Hindlimb muscle (tissue), 1 donor: ENCODE measurements at regions not wholly inside any gene's neighbourhood (a gene's known extent, or its start where the extent isn't known, plus 50 kb on each side); places are given as distances from the start of the nearest gene placed in this dataset.
"Not testable (repeated sequence)": the region's sequence is repeated elsewhere in the genome, so short reads cannot be mapped to it uniquely, and the experiment has no call there.

Experiments
- DNase-seq: peaks from one replicate; pipeline ENCODE4 v3.0.0-alpha.2; 2013

GRCh38 chr13:50531917-50532899 is 311.3 kb downstream of the DLEU7 start:
- no peak for DNase-seq

GRCh38 chr13:50535050-50535449 is 308.4 kb downstream of the DLEU7 start:
- DNase-seq, result no peak

- no peak for DNase-seq
Measured at GRCh38 chr13:50537029-50537428, 306.5 kb downstream of the DLEU7 start.

- DNase-seq, result no peak
Measured at GRCh38 chr13:50539791-50540530, 303.5 kb downstream of the DLEU7 start.

GRCh38 chr13:50543141-50543540 is 300.4 kb downstream of the DLEU7 start:
- DNase-seq, result no peak

DNA sequence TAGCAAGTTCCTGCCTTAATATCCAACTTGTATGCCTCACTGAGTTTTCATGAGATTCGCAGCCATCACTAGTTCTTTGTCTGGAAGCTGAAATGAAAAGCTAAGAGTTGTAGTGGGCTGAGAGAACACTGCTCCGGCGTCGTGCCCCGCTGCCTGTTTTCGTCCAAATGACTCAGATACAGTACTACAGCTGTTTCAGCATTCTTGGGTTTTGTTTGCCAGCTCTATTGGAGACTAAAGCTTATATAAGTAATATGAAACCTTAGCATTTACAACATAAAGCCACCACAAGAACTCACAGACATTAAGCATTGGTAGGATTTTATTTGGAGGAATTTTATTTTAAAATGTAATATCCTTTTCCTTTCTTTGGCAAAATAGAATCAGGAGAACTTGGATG is 299.7 kb downstream of the DLEU7 start:
- DNase-seq, result peak; percentile 81

GRCh38 chr13:50544211-50544610 is 299.3 kb downstream of the DLEU7 start:
- no peak for DNase-seq

- DNase-seq, result not testable (repeated sequence)
Measured at GRCh38 chr13:50547175-50547574, 296.3 kb downstream of the DLEU7 start.

DNA sequence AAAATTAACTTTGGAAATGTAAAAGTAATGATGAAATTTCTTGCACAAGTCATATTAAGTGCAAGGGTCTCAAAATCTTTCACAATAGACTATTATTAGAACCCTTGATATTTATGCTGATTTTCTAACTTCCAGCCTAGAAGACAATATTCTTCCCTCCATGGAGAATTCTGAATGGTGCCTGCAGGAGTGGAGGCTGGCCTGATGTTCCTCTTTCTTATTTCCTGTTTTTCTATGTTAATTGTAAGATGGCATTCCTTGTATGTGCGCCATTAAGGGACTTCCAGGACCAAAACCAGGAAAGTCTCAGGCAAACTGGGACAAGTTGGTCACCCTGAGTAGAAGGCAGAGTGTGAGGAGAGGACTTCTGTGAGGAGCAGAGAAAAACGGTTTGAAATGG is 294.9 kb downstream of the DLEU7 start:
- DNase-seq, result no peak

DNA sequence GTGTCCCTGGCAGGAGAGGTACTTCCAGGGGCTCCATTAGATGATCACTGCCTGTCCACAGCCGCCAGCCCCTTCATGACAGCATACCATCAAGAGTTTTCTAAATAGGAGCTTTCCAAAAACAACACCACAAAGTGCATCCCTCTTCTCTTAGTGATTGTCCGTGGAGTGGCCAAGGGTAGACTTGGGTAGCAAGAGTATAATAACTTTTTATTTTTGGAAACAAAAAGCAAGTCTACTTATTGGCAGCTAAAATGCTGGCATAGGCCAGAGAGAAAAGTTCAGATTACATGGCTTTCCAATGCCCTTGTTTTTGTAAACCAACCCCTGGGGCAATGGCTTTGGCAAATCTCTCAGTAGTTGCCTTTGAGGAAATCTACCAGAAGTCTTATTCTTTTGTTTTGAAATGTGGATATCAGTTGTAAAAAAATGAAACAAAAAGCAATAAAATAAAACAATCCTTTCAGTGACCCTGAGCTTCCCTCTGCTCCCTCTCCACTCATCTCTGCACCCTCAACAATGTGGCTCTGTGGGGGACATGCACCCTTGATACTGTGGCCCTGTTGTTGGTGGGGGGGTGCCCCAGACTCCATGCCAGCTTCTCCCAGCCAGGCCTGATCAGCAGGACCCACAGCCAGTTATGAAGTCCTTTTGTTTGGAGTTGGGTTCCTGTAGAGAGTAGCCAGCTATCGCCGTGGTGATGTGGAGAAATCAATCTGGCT is 294.1 kb downstream of the DLEU7 start:
- no peak for DNase-seq

DNA sequence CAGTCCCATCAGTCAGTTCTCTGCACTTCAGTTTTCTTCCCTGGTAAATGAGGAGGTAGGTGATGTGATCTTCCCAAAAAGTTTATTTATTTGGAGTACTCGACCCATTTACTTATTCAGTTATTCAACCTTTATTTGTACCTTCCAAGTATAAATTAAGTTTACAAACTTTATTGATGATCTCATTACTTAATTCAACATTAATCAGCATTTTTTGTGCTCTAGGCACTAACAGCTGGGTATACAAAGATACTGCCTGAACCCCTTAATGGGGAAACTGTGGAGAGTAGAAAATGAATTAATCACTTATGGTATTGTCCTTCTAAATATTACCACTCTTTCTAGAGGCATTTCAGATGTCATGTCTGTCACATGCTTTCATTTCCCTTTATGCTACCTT is 293.3 kb downstream of the DLEU7 start:
- DNase-seq, result no peak

- no peak for DNase-seq
Measured at GRCh38 chr13:50552424-50552966, 291.0 kb downstream of the DLEU7 start.

DNA sequence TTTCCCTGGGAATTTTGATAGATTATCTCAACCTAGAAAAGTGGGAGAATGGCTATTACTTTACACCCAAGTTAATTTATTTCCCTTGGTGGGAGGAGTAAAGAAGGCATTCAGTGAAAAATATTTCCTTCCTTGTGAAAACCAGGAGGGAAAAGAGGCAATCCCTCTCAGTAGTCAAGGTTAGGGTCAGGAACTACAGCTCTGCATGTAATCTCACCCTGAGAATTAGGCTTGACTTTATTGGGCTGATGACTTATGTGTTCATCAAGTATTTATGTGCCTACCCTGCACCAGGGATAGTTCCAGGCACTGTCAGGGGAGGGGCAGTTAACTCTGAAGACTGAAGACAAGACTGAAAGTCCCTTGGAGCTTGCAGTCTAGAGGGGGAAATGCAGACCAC is 281.8 kb downstream of the DLEU7 start:
- no peak for DNase-seq

DNA sequence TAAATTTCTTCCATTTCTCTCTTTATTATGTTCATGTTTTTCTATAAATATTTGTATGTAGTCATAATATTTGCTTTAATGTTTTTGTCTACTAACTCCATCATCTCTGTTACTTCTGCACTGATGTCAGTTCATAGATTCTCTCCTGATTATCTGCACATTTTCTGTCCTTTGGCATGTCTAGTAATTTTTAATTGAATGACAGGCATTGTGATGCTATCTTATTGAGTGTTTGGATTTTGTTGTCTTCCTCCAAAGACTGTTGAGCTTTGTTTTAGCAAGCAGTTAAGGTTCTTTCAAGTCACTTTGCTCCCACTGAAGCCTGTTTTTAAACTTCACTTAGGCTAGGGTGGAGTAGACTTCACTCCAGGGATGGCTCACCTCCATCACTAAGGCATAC is 276.8 kb downstream of the DLEU7 start:
- DNase-seq, result no peak

DNA sequence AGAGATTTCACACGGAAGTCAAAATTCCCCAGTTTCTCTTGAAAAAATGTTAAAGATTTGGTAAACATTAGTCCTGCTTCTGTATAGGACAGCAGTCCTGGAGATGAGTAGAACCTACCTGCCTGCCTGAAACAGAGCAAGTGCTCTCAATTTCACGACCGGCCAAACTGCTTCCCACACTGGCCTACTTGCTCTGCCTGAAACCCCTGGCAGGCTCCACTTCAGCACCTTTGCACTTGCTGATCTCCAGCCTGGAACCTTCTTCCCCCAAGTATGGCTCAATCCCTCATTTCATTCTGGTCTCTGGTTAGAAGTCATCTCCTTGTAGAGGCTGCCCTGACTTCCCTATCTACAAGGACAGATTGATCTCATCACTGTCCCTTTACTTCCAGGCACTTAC is 271.4 kb downstream of the DLEU7 start:
- DNase-seq, result no peak

DNA sequence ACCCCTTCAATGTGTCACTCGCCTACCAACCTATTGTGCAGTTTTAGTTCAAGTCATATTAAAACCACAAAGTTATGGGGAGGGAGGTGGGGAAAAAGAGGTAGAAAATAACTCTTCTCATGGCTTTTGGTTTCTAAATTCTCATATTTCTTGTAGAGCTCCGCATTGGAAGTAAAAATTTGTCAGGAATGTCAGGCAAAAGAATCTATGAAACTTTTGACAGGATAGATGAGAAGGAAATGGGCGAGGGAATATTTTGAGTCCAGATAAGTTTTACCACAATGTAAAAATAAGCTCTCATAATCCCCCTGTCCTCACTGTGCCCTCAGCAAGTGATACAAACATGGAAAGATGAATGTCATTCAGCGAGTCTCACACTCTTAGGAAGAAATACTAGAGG is 270.4 kb downstream of the DLEU7 start:
- DNase-seq, result no peak

- no peak for DNase-seq
Measured at GRCh38 chr13:50574731-50575130, 268.8 kb downstream of the DLEU7 start.

- no peak for DNase-seq
Measured at GRCh38 chr13:50575138-50575537, 268.4 kb downstream of the DLEU7 start.

DNA sequence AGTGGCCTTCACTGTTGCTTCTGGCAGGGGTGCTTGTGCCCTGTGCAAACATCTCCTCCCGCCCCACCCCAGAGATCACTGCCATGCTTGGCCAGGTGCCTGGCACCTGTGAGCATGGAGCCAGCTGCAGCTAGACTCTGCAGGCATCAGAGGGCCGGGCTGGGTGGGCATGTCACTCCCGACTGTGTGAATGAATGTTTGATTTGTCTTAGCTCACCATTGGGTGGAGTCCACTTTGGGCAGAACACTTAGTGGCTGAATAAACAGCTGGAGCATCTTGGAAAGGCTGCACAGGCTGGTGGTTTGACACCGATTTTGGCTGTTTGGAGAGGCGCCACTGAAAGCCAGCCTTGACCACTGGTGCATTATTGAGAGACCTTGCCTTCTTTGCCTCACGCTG is 267.3 kb downstream of the DLEU7 start:
- no peak for DNase-seq

DNA sequence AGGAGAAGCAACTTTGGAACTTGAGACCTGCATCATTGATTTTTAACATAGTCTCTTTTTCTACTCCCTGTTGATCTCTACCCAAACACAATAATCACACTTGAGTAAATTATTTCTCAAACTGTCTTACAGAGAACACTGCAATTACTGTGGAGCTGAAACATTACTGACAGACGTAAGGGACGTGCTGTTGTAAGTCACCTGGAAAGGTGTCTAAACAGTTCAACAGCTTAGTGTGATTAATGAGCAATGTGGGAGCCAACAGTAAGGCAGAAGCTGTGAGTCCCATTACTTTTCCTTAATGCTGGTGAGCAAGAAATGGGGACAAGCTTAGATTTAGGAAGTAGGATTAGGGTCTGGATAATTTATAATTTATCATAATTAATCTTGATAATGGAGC is 265.7 kb downstream of the DLEU7 start:
- DNase-seq, result no peak

- DNase-seq, result no peak
Measured at GRCh38 chr13:50580684-50581305, 262.7 kb downstream of the DLEU7 start.

DNA sequence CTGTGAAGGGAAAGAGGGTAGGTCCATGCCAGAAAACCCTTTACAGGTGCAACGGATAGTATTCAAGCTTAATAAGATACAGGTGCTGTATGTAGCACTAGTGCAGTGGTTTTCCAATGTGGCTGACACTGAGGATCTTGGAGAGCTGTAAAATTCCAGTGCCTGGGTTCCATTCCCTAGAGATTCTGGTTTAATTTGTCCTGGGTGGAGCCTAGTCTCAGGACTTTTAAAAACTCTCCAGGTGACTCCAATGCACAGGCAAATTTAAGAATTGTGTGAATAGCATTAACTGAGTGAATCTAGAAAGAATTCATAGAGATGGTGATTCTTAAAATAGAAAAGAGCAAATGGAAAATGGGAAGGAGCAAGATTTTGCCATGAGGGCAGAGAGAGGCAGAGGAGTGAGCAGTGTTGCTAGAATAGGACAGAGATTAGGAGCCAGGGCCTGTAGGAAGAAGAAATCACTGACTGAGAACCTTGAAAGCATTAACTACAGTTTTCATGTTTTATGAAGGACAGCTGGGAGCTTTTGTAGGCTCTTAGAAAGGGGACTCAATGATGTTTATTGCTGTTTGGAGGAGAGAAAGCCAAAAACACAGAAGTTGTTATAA is 261.8 kb downstream of the DLEU7 start:
- DNase-seq, result no peak
